H1 (cell line): ENCODE measurements at regions not wholly inside any gene's neighbourhood (a gene's known extent, or its start where the extent isn't known, plus 50 kb on each side); places are given as distances from the start of the nearest gene placed in this dataset.

Source experiments
- BRCA1 ChIP-seq: IDR thresholded peaks from 2 replicates; pipeline ENCODE4 v1.6.1; 2012; ENCODE audit warnings: low read depth, low read length, improper control_type of control experiment
- EZH2 ChIP-seq: fragments of 200-600 bp; sonication (generic); IDR thresholded peaks from 2 replicates; pipeline ENCODE4 v1.7.1; 2012; ENCODE audit warnings: low read depth, mild to moderate bottlenecking, moderate library complexity, low read length, inconsistent platforms; ENCODE audit not compliant: severe bottlenecking
- KDM4A ChIP-seq: IDR thresholded peaks from one replicate; pipeline ENCODE4 v1.7.1; 2012; ENCODE audit warnings: low read depth, mild to moderate bottlenecking, moderate library complexity, low read length, inconsistent platforms; ENCODE audit not compliant: severe bottlenecking
- KDM5A ChIP-seq: fragments of 200-600 bp; IDR thresholded peaks from 2 replicates; pipeline ENCODE4 v1.7.1; 2012; ENCODE audit warnings: mild to moderate bottlenecking, low read length, inconsistent platforms, mixed read lengths
- NANOG ChIP-seq: IDR thresholded peaks from 2 replicates; pipeline ENCODE4 v1.6.1; 2011; ENCODE audit warnings: low read length, low read depth, mild to moderate bottlenecking, inconsistent platforms; ENCODE audit not compliant: insufficient read depth, poor library complexity, severe bottlenecking
- PHF8 ChIP-seq: fragments of 200-600 bp; sonication (generic); conservative IDR thresholded peaks from 2 replicates; pipeline ENCODE4 v1.7.1; 2012; ENCODE audit warnings: low read depth, mild to moderate bottlenecking, inconsistent platforms, low read length, moderate library complexity
- POLR2A ChIP-seq, 2 experiments: IDR thresholded peaks; 1 replicate in 1 of 2; 2 replicates in 1 of 2; pipeline ENCODE4 v1.6.1; 2011; ENCODE audit warnings: low read depth in 2 of 2, low read length in 2 of 2, mild to moderate bottlenecking in 2 of 2; ENCODE audit errors: control extremely low read depth in 1 of 2
- RXRA ChIP-seq: IDR thresholded peaks from 2 replicates; pipeline ENCODE4 v1.6.1; 2011; ENCODE audit warnings: low read depth, mild to moderate bottlenecking, low read length, moderate library complexity; ENCODE audit not compliant: insufficient read depth
- SAP30 ChIP-seq: fragments of 300-600 bp; sonication (generic); IDR thresholded peaks from 2 replicates; pipeline ENCODE4 v1.7.1; 2012; ENCODE audit warnings: low read length, moderate library complexity, mild to moderate bottlenecking, inconsistent platforms; ENCODE audit not compliant: insufficient read depth, insufficient replicate concordance
- SRF ChIP-seq: IDR thresholded peaks from 2 replicates; pipeline ENCODE4 v1.6.1; 2011; ENCODE audit warnings: mild to moderate bottlenecking, low read depth, low read length, moderate library complexity
- TCF12 ChIP-seq: IDR thresholded peaks from 2 replicates; pipeline ENCODE4 v1.6.1; 2011; ENCODE audit warnings: low read depth, mild to moderate bottlenecking, low read length
- ZNF274 ChIP-seq: IDR thresholded peaks from 2 replicates; pipeline ENCODE4 v1.7.0; 2012; ENCODE audit warnings: low read length, borderline replicate concordance; ENCODE audit errors: extremely low read depth
- TF ChIP-seq, protein P1 (sequence below): fragments of 300-600 bp; sonication (generic); IDR thresholded peaks from 2 replicates; pipeline ENCODE4 v1.7.1; 2012; ENCODE audit warnings: low read length, moderate library complexity, mild to moderate bottlenecking, inconsistent platforms; ENCODE audit not compliant: insufficient replicate concordance

DNA sequence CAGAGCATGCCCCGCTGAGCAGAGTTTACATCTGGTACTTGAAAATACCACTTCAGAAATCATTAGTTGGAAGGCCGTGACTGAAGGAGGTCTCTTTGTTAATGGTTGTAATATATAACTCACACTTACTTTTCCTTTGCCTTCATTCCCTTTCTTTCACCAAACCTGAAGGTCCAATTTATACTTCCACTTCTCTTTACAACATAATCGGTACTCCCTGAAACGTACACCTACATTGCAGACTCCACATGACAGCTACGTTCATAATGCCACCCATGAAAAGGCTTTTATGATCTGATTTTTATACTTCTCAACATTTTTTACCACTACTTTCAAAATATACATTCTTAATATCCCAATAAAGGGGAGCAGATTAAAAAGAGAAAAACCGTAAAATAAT lies 298.7 kb downstream of the C4orf33 start (continued):
- TF ChIP-seq, protein P1, sequence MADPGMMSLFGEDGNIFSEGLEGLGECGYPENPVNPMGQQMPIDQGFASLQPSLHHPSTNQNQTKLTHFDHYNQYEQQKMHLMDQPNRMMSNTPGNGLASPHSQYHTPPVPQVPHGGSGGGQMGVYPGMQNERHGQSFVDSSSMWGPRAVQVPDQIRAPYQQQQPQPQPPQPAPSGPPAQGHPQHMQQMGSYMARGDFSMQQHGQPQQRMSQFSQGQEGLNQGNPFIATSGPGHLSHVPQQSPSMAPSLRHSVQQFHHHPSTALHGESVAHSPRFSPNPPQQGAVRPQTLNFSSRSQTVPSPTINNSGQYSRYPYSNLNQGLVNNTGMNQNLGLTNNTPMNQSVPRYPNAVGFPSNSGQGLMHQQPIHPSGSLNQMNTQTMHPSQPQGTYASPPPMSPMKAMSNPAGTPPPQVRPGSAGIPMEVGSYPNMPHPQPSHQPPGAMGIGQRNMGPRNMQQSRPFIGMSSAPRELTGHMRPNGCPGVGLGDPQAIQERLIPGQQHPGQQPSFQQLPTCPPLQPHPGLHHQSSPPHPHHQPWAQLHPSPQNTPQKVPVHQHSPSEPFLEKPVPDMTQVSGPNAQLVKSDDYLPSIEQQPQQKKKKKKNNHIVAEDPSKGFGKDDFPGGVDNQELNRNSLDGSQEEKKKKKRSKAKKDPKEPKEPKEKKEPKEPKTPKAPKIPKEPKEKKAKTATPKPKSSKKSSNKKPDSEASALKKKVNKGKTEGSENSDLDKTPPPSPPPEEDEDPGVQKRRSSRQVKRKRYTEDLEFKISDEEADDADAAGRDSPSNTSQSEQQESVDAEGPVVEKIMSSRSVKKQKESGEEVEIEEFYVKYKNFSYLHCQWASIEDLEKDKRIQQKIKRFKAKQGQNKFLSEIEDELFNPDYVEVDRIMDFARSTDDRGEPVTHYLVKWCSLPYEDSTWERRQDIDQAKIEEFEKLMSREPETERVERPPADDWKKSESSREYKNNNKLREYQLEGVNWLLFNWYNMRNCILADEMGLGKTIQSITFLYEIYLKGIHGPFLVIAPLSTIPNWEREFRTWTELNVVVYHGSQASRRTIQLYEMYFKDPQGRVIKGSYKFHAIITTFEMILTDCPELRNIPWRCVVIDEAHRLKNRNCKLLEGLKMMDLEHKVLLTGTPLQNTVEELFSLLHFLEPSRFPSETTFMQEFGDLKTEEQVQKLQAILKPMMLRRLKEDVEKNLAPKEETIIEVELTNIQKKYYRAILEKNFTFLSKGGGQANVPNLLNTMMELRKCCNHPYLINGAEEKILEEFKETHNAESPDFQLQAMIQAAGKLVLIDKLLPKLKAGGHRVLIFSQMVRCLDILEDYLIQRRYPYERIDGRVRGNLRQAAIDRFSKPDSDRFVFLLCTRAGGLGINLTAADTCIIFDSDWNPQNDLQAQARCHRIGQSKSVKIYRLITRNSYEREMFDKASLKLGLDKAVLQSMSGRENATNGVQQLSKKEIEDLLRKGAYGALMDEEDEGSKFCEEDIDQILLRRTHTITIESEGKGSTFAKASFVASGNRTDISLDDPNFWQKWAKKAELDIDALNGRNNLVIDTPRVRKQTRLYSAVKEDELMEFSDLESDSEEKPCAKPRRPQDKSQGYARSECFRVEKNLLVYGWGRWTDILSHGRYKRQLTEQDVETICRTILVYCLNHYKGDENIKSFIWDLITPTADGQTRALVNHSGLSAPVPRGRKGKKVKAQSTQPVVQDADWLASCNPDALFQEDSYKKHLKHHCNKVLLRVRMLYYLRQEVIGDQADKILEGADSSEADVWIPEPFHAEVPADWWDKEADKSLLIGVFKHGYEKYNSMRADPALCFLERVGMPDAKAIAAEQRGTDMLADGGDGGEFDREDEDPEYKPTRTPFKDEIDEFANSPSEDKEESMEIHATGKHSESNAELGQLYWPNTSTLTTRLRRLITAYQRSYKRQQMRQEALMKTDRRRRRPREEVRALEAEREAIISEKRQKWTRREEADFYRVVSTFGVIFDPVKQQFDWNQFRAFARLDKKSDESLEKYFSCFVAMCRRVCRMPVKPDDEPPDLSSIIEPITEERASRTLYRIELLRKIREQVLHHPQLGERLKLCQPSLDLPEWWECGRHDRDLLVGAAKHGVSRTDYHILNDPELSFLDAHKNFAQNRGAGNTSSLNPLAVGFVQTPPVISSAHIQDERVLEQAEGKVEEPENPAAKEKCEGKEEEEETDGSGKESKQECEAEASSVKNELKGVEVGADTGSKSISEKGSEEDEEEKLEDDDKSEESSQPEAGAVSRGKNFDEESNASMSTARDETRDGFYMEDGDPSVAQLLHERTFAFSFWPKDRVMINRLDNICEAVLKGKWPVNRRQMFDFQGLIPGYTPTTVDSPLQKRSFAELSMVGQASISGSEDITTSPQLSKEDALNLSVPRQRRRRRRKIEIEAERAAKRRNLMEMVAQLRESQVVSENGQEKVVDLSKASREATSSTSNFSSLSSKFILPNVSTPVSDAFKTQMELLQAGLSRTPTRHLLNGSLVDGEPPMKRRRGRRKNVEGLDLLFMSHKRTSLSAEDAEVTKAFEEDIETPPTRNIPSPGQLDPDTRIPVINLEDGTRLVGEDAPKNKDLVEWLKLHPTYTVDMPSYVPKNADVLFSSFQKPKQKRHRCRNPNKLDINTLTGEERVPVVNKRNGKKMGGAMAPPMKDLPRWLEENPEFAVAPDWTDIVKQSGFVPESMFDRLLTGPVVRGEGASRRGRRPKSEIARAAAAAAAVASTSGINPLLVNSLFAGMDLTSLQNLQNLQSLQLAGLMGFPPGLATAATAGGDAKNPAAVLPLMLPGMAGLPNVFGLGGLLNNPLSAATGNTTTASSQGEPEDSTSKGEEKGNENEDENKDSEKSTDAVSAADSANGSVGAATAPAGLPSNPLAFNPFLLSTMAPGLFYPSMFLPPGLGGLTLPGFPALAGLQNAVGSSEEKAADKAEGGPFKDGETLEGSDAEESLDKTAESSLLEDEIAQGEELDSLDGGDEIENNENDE = no peak
- TF ChIP-seq SAP30 (no peak), SRF (no peak), ZNF274 (no peak), POLR2A (IDR thresholded peaks at IDR 0.05; ENCODE audit: control extremely low read depth in 1 of 2, low read depth in 2 of 2, low read length in 2 of 2) (no peak), KDM5A (no peak), BRCA1 (no peak), PHF8 (no peak), RXRA (no peak), KDM4A (no peak), TCF12 (no peak), EZH2 (no peak), NANOG (no peak)
